HG02885 (cell line): ENCODE measurements at regions not wholly inside any gene's neighbourhood (a gene's known extent, or its start where the extent isn't known, plus 50 kb on each side); places are given as distances from the start of the nearest gene placed in this dataset.
A peak's percentile ranks its signal among the peaks of the same experiment; 100 is the strongest.

Source experiments
- ATAC-seq: cut with Tn5 transposase; IDR thresholded peaks from one replicate; pipeline ENCODE4 v1.9.1; 2021; ENCODE audit warnings: mild to moderate bottlenecking; ENCODE audit not compliant: unreplicated experiment, poor library complexity

DNA sequence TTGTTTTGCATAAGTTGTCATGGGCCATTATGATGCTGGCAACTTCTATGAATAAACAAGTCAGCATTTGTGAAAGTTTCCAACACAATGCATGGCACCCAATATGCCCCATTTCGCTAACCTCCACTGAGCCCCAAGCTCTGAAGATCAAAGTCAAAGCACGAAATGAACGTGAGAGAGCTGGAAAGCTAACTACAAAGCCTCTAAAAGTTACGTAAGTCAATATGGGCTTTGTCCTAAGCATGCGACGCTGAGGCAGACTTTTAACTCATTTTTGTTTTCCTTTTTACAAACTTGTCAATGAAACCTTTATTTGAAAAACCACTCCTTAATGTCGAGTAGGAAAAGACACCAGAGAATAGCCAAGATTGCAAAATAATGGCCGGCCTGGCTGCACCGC is 131.6 kb upstream of the NUDT7 start:
- ATAC-seq, result no peak

DNA sequence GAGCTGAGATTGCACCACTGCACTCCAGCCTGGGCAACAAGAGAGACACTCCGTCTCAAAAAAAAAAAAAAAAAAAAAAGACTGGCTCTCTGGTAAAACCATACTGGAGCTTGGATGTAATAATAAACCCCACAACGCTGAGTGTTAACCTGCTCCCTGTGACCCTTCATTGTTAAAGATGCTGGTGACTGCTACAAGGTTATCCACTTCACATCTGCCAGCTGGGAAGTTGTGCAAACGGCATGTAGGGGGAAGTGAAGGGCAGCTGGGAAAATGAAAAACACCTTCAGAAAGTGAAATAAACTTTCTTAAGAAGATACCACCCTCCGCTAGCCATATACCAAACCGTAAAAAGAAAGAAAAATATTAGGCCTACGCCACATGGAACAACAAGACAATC is 131.0 kb upstream of the NUDT7 start:
- no peak for ATAC-seq

DNA sequence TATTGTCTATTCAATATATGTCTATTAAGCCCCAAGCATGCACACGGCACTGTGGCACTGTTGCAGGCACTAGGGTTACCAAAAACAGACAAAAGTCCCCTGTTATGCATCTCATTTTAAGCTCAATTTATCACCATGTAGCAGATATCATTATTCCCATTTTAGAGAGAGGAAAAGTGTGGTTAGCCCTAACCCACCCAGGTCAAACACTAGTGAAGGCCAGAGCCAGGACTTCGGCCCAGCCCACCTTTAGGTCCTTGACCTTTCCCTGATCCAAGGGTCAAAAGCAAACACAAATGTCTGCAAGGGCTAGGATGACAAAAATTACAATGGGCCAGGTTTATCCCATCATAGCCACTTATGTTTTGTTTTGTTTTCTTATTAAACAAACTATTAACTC is 130.3 kb upstream of the NUDT7 start:
- no peak for ATAC-seq

DNA sequence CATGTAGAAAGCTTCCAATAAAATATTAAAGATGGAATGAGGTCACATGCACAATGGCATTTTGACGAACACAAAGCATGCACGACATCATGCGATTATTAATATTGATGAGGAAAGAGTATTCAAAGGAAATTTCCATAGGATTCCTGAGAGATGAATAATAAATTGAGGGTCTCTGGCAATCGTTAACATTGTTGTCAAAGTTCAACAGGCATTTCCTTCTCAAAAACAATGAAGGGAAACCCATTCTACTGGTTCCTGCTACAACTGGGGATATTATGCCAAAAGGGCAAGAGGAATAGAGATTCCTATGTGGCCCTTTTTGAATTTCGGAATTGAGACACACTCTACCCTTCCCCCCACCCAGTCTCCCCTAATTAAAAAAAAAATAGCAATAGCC is 128.3 kb upstream of the NUDT7 start:
- ATAC-seq, result no peak

DNA sequence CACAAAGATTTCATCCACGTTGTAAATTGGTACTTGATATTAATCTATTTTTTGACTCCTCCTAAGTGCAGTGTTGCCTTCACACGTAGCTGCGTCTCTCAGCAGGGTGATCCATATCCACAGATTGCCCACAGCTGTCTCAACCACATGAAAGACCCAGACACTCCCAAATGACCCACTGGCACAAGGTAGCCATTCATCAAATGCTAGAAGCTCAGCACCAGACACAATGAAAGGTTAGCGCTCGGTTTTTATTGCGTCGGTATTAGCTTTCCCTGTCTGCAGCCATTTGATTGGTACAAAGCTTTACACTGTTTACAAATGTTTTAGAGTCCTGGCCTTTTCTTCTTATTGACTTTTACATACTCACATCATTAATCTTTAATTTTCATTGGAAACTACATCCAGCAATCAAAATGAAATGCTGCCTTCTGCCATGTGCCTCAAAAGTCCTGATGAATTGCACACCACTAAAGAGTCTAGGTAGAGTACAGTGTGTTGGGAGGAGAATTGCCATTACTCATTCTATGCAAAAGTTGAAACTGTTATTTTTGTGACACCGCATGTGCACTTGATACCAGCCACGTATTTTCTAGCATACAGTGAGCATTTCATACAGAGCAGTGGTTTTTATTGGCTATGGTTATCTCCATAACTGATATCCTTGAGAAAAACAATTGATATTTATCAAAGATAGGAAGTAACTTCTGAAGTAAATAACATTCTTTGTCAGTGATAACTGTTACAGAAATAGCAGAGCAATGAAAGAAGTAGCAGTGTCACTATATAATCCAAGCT is 127.3 kb upstream of the NUDT7 start:
- no peak for ATAC-seq

DNA sequence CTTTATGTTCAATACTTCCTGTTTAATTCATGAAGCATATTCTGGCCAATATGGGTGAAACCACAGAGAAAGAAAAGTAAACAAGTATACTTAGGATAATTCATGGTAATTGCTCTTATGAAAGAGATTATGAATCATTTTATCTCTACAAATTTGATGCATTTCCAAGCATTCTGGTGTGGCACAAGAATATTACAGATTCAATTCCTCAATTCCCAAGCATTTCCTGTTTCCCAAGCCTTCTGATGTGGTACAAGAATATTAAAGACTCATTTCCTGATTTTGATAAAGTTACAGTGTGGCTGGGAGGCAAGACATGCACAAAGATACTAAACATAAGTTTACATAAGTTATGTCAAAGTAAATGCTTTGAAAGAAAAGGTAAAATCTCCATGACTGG is 126.1 kb upstream of the NUDT7 start:
- no peak for ATAC-seq

DNA sequence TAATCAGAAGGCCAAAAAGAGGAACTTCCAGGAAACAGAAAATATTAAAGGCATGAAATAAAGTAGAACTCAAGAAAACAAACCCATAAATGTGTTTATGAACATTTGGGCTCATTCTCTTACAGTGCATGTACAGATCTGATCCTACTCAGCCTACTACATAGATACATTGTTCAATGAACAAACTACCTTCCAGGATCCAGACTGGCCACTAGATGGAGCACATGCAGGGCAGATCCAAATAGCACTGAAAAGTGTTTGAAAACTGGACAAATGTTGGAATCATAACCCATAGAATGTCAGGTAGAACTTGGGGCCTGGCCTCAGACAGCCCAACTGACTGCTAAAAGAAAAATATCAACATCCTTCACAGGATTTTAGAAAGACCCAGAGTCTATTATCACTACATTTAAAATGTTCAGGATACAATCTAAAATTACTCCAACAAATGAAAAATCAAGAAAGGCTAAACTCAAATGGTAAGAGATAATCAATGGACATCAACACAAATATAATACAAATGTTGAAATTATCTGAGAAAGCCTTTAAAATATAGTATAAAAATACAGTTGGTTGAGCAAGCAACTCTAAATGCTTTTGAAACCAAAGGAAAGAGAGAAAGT is 122.4 kb upstream of the NUDT7 start:
- peak; percentile 70 for ATAC-seq

DNA sequence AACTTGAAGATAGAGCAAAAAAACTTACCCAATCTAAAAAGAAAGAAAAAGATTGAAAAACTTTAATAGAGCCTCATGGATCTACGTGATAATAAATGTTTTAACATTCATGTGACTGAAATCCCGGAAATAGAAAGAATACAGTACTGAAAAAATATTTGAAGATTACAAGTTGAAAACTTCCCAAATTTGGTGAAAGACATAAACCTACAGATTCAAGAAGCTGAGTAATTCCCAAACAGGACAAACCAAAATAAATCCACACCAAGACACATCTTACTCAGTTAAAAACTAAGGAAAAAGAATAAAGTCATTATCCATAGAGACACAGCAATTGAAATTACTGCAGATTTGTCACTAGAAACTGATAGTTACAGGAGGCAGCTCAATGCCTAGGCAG is 121.8 kb upstream of the NUDT7 start:
- ATAC-seq, result no peak

DNA sequence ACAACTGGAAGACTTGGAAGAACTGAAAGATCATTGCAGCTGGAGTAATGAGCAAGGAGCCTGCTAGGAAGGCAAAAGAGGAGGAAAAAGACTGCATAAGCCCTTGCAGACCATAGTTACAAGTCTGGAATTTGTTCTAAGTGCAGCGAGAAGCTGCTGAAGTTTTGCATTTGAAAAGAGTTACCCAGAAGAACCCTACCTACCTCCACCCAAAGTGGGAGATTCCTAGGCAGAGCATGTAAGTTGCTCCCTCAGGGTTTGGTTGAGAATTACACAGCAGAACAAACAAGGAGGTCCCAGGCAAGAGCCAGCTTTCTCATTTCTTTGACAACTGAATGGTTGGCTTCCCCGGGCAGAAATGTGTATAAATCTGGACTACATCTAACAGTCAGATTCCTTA is 118.7 kb upstream of the NUDT7 start:
- ATAC-seq, result no peak

DNA sequence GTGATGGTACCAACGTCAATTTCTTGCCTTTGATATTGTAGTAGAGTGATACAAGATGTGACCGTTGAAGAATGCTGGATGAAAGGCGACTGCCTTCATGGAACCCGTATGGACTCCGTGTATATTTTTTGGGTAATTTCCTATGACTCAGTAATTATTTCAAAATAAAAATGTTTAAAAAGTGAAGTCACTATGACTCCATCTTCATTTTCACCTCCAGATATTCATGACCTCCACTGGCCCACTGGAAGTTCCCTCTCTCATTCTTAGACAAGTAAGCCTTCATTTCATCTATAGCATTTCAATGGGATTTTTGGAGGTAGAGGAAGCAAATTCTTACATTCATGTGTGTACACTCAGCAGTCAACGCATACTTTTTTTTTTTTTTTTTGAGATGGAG is 111.8 kb upstream of the NUDT7 start:
- ATAC-seq, result no peak

DNA sequence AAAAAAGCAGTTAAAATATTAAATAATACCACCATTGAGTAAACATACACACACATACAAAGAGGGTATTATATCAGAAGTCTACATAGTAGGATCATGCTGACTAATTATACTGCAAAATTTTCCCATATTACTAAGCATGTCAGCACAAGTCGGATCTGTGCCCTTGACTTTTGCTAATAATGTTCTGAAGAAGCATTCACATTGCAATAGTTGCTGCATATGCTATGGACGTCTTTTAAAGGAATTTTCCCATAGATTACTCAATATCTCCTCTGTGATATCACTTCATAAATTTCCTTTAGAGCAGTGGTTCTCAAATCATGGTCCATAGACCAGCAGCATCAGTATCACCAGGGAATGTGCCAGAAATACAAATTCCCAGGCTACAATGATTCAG is 110.9 kb upstream of the NUDT7 start:
- ATAC-seq, result no peak

DNA sequence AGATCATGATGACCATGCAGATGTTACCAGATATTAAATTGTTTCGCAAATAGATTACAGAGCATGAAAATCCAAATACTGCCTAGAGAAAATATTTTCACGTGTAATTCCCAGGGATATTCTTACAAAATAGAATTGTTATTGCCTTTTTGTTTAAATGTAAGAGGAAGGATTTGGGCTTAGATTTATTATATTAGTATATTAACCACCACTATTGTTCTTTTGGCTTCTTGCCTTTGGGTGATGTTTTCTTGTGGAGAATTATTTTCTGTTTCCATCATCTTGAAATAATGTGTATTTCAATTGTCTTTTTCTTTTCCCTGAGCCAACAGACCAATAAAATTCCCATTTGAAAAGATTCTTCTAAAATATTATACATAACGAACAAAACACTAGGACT is 109.7 kb upstream of the NUDT7 start:
- ATAC-seq, result no peak

DNA sequence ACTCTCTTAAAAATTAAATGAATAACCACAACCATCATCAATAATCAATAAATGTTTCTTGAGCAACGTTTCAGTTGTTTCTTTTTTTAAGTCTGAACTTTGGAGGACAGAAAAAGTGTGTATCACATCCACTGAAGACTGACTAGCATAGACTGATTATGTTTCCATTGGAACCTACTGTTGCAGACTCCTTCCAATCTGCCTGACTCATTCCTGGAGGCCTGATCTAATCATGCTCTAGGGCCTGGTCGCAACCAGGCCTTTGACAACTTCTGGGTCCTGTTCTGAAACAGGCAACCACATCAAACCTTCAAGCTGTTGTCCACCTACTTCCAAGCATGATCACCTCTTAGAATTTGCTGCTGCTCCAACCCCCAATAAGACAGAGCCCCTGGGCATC is 109.2 kb upstream of the NUDT7 start:
- no peak for ATAC-seq

DNA sequence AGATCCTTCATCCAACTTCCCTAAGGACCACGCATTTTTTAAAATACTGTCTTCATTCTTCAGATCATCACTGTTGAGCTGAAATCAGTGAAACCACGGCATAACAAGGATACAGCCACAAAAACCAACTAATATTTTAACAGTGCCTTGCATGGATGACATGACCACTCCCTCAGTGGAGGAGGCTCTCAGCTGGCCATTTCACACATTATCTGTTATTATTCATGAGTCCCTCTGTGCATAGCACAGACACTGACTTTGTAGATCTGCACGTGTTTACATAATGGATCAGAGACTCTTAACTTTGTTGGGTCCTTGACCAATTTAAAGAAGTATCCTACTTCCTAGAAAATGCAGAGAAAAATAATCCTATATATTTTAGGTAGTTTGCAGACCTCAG is 104.8 kb upstream of the NUDT7 start:
- no peak for ATAC-seq

DNA sequence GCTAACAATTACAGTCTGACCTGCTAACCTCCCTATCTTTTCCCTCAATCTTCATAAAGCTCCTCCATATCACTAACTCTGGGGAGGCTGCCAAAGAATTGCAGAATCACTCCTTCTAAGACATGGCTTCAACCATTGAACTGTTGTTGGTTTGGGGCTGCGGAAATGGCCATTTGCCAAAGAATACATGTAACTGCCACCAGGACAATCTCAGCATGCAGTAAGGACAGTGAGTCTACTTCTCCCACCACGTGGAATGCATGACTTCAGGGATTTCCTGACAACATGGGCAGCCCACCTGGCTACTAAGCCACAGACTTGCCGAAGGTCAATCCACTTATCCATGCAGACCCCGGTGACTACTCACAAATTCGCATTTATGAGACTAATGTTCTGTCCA is 104.3 kb upstream of the NUDT7 start:
- no peak for ATAC-seq

DNA sequence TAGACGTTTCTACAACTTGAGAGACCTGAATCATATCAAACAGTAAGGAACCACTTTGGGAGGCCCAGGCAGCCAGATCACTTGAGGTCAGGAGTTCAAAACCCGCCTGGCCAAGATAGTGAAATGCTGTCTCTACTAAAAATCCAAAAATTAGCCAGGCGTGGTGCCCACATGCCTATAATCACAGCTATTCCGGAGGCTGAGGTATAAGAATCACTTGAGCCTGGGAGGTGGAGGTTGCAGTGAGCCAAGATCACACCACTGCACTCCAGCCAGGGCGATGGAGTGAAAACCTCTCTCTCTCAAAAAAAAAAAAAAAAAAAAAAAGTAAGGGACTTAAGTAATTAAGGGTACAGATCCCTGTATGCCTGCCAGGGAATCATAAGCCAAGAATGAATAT is 103.4 kb upstream of the NUDT7 start:
- ATAC-seq, result no peak

DNA sequence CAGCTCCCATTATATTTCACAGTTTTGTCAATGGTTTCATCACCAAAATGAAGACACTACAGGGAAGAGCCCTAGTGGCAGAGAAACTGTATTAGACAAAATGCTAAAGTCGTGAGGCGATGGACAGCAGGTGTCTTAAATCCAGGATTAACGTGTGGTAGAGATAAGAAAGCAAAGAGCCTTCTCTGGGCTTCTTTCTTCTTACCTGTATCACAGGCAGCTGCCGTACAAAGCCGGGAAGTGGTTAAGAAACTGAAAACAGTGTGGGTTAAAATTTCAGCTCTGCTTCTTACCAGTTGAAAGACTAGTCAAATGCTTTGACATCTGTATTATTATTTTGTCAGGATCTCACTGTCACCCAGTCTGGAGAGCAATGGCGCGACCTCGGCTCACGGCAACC is 98.2 kb upstream of the NUDT7 start:
- no peak for ATAC-seq

DNA sequence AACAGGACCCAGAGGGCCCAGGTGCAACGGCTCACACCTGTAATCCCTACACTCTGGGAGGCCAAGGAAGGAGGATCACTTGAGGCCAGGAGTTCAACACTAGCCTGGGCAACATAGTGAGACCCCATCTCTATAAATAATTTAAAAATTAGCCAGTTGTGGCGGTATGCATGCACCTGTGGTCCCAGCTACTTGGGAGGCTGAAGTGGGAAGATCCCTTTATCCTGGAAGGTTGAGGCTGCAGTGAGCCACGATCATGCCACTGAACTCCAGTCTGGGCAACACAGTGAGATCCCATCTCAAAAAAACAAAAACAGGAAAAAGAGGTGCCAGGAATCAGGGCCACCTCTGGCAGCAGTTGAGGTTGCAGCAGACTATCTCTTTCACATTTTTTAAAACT is 85.7 kb upstream of the NUDT7 start:
- ATAC-seq, result no peak

DNA sequence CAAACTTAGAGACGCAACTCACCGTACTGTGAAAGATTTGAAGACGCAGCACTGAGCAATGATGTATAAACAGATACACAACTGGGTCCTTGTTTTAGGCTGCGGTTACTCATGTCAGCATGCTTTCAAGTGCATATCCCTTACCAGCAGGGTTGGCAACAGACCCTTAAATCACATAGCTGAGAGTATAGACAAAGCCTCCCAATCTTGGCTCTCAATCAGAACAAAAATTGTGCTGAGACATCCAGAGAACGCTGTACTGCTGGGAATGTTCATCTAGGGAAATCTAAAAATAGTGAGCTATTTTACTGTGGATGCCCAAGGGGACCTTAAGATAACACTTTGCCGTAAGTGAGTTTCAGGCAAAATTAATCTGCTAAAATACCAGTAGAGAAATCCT is 84.4 kb upstream of the NUDT7 start:
- ATAC-seq, result no peak

DNA sequence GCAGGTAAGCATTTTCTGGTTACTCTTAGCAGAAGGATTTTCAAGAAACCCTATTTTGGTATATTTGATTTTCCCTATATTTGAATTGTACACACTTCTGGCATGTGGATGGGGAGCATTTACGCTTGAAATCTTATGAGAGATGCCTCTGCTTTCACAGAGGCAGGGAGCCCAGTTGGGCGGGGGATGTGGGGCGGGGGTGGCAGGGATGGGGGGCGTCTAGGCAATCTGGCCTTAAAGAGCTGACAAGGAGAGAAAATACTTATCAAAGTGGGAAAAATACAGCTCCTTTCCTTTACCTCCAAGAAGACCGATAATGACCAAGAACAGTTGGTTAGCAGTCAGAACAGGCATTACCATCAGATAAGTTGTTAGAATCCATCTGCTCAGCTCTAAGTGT is 79.1 kb upstream of the NUDT7 start:
- ATAC-seq, result no peak

DNA sequence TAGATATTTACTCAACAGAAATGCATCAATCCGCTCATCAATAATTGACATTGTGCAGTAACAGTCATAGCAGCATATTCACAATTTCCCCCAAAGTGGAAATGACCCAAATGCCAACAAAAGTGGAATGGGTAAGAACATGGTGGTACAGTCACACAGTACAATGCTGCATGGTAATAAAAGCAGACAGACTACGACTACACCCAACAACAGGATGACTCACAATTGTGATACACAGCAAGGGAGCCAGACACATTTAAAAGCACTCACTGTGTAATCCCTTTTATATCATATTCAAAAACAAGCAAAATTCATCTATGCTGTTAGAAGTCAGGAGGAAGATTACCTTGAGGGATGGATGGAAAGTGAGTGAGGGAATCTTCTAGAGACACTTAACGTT is 76.5 kb upstream of the NUDT7 start:
- no peak for ATAC-seq

DNA sequence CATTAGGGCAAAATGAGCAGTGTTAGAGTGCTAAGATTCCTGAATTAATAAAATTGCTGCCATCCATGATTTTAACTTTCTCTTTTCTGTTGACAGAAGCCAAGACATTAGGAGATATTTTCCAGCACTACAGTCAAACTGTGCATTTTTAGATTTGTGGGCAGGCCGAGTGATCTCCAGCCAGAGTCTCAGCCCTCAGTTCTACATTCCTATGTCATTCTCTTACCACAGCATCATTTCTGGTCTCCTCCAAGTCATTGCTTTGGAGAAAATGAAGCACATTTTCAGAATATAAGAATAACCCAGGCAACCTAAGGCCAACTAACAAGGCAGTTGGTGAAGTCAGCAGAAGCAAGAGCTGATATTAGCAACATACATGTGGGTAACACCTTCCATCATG is 74.6 kb upstream of the NUDT7 start:
- ATAC-seq, result no peak
